Endometrial microvascular endothelial cells (primary cell): ENCODE measurements at regions not wholly inside any gene's neighbourhood (a gene's known extent, or its start where the extent isn't known, plus 50 kb on each side); places are given as distances from the start of the nearest gene placed in this dataset.

ENCODE experiments used
- in situ Hi-C: cut with HindIII; loops from 2 replicates; pipeline ENCODE4 v1.10.0; 2017; ENCODE audit warnings: low sequenced_read_pairs, low pct_unique_long_range_greater_than_20kb; ENCODE audit errors: inconsistent ontology term

- in situ Hi-C loops: no loop called here
Observed at GRCh38 chr22:27472975-27473374, 328.6 kb downstream of the MN1 start.

DNA sequence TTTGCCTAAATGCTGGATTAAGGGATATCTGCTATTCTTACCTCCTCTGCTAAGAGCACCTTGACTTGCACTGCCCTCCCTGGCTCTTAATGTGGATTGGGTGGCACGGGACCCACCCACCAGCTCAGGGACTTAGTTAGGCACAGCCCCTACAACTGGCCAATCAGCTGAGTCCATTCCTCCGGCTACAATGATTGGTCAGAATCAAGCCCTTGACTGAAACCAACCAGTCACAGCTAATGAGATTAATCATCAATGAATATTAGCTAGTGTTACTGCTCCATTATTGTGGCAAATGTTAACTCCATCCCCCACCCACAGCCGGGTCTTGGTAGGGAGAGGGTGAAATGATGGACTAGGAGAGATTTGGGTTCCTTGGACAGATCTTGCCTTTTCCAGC is 328.0 kb downstream of the MN1 start:
- in situ Hi-C loops: no loop called here

GRCh38 chr22:27474112-27474571 is 327.4 kb downstream of the MN1 start:
- in situ Hi-C loops: no loop called here

DNA sequence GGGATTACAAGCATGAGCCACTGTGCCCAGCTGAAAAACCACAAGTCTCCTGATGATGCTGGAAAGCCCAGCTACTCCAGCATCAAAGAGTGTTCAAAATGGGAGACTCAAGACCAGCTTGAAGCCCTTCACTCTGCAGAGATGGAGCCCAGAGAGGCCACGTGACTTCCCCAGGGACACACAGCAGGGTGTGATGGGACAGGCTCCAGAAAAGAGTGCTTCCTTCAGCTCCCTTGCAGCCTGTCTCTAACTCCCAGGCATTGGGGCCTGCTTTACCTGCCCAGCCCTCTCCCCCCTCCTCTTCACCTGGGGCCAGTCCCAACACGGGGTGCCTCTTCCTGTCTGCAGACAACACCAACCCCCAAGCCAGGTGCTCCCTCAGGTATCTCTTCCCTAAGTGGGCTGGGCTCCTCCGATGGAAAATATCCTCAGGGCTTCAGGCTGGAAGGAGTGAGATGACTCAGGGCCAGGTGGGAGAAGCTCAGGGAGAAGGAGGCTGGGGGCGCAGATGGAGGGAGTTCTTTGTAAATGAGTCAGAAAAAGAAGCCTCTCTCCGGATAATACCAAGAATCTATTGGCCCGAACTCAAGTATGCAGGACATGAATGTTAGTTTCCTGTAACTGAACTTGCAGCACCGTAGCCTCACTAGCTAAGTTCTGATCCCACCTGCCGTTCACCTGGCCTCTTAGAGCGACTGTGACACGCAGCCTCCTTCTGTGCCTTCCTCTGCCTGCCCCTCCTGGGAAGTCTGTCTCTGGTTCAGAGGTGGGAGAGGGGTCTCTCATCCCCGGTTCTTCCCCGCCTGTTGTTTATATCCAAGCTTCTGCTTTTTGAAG is 326.6 kb downstream of the MN1 start:
- in situ Hi-C loops: no loop called here

- in situ Hi-C loops: no loop called here
Observed at GRCh38 chr22:27475548-27475897, 326.0 kb downstream of the MN1 start.

DNA sequence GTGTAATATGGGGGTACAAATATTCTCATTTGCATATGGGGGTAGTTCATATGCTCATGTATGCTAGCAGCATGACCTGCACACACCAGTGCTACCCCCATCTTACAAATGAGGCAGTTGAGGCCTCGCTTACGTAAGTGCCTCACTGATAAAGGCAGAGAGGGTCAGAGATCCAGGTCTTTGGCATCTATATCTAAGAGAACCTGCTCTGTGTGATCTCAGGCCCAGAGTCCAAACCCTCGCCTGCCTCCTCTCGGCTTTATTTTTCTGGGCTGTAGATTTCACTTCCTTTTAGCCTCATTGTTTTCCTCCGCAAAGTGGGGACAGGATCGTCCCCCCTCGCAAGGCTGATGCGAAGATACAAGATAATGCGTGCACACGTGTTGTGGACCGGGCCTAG is 325.2 kb downstream of the MN1 start:
- in situ Hi-C loops: no loop called here

DNA sequence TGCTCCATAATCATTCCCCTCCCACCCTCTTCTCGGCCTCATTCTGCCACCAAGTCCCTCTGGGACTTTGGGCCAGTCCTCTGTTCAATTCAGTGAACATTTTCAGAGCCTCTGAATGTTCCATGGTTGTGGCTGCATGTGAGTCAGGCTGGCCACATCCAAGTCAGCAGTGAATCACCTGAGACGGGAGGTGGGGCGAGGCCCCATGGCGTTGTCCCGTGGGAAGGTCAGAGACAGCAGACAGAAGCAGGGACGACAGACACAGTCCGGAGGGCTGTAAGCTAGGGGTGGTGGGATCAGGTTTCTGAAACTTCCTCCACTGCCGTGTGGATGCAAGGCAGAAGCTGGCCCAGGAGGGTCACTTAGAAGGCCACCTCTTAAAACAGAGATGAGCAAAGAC is 324.8 kb downstream of the MN1 start:
- in situ Hi-C loops: no loop called here

GRCh38 chr22:27477171-27477570 is 324.4 kb downstream of the MN1 start:
- in situ Hi-C loops: no loop called here

DNA sequence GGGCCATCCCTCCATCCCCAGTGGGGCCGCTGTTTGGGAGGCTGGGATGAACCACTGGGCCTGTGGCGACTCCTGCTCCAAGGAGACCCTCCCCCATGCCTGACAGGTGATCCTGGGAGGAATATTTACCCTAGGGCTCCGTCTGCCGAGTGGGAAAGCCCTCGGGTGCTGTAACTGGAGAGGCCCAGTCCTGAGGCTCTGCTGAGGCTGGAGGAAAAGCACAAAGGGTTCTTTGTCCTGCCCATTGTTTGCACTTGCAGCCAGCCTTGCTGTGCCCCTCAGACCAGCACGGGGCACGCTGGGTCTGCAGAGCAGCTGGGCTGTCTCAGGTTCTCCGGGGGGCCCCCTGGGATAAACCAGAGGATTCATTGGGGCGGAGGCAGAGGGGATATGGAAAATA is 321.1 kb downstream of the MN1 start:
- in situ Hi-C loops: no loop called here

GRCh38 chr22:27482402-27482801 is 319.2 kb downstream of the MN1 start:
- in situ Hi-C loops: no loop called here

DNA sequence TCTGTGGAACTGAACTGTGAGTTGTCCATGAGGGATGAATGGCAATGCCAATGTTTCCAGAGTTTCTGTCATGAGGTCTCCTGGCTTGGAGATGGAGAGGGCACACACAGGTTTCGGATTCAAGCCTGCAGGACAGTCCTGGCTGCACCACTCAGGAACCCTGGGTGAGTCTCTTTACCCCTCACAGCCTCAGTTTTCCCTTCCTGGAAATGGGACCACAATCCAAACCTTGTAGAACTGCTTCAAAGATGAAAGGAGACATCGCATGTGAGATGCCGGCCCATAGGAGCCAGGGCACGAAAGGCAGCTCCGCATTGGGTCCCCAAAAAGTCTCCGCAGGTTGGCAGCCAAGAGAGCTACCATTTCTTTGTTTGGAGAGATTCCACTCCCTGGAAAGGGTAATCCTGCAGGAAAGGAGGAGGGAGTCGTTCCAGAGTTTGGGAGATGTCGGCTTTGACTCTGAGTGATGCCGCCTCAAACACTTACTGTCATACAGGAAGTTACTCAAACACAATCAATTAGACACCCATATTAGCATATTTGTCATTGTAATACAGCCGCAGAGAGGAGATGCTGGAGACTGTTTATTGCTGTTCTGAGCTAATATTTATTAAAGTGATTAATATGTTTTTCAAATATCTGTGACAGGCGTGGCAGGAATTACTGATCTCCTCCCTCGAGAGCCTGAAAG is 318.3 kb downstream of the MN1 start:
- in situ Hi-C loops: no loop called here

DNA sequence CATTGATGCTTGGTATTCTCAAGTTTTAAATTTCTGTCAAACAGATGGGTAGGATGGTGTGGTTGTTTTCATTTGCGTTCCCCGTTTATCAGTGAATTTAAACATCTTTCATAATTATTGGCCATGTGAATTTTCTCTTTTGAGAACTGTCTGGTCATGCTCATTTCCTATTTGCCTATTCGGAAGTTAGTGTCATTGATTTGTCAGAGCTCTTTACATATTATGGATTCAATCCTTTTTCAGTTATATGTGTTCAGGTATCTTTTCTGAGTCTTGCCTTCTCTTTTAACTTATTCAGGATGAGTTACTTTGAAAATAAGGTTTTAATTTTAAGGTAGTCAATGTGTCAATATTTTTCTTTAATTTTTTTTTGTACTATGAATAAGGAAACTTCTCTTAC is 315.7 kb downstream of the MN1 start:
- in situ Hi-C loops: no loop called here

DNA sequence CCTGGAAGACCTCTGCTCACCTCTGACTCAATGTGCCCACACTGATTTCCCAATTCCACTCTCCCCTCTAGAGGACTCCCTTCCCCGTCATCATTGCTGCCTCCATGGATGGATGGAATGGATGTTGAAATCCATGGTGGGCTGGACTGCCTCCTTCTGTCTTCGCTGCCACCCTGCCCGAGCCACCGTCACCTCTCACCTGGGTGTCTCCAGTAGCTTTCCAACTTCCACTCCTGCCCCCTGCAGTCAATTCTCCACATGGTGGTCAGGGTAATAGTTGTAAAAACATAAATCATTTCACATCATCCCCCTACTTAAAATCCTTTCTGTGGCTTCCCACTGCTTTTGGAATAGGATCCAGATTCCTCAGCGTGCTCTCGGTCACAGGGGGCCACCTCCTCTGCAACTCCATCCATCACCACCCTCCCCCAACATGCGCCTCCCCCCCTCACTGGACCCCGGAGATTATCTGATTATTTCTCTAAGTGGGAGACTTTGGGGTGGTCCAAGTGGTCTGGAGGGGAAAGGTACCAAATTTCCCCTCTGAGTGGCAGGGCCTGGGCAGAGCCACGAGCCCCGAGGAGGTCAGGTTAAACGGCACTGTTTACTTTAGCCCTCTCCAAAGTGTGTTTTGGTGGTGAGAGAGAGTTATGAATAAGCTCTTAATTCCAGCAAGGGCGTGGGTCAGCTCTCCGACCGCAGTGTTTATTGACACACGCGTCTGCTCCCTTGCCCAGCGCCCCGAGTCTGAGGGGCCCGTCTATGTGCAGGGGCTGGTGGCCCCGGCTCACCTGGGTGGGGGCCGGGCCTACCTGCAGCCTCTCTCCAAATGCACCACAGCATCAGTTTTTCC is 313.7 kb downstream of the MN1 start:
- in situ Hi-C loops: no loop called here

DNA sequence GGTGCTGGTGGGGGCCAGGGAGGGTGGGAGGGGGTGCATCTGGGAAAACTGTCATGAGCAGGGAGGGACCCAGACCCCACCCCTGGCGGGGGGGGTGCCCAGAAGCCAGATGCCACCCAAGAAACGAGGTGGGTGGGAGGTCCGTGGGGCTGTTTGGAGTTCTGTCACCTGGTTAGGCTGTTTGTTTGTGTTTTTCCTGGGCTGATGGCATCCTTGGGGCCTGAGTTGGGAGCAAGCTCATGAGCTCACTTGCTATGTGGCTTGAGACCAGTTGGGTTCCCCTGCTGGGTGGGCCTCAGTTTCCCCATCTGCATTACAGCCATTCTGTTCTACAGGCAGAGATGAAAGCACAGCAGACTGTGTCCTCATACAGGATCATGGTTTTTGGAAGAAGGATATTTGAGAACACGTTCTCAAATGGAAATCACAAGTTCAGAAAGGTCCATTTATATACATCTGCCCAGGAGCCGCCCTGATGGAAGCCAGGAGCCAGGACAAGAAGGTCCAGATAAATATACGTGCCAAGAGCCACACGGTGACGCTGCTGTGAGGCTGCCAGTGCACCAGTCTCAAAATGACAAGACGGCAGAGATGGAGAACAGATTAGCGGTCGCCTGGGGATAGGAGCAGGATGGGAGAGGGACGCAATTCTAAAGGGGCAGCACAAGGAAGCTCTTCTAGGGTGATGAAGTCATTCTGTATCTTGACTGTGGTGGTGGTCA is 312.9 kb downstream of the MN1 start:
- in situ Hi-C loops: no loop called here

DNA sequence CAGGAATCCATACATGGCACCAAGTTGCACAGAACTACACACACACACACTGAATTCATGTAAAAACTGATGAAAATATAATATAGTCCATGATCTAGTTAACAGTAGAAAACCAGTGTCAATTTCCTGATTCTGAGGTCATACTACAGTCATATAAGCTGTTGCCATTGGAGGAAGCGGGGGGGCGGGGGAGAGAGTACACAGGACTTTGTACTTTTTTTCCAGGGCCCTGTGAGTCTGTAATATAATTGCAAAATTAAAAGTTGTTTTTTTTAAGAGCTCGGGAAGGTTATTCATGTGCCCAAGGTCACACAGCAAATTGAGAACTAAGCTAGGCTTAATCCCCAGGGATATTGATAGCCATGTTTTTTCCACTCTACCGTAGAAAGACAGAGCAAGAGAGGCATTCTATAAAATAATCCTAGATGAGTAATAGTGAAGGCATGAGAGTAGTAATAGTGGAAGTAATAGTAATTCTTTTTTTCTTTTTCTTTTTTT is 312.3 kb downstream of the MN1 start:
- in situ Hi-C loops: no loop called here

- in situ Hi-C loops: no loop called here
Observed at GRCh38 chr22:27490080-27490479, 311.5 kb downstream of the MN1 start.

DNA sequence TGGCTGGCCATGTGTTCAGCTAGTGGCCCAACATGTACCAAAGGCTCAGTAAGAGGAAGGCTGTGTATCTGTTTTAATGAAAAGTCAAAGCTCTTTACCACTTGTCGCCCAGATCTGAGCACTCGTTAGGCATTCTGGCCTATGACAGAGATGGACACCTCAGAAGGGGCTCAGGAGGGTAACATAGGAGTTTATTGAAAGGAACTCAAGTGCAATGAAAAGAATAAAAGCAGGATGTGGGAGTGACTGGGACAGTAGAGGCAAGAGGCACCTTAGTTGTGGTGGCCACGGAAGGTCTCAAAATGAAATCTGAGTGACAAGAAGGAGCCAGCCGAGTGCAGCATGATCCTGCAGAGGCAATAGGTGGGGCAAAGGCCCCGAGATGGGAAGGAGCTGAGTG is 309.7 kb downstream of the MN1 start:
- in situ Hi-C loops: no loop called here

- in situ Hi-C loops: no loop called here
Observed at GRCh38 chr22:27492566-27493201, 308.9 kb downstream of the MN1 start.
